ENCODE measurements at regions not wholly inside any gene's neighbourhood (a gene's known extent, or its start where the extent isn't known, plus 50 kb on each side); places are given as distances from the start of the nearest gene placed in this dataset.

DNA sequence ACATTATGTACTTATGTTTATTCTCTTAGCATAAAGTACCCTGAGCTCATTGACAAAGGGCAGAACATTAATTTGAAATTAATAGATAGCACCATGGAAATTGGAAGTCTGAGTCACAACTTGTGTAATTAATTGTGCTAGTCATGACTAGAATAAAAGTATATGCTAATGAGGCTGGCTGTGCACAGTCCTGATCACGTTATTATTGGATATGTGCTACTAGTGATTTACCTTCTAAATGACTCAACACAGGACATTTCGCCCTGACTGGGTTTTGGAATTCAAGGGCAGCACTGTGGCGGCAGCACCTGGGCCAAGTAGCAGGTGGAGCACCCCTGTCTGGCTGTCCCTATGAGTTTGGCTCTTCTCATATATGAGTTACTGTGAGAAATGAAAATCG is 341.8 kb downstream of the ICE1 start:
- Mint-ChIP-seq H3K27ac (no peak overlapping the region), H3K36me3 (no peaks in the 10 kb centered on the region), H3K27me3 (ENCODE audit: low read depth) (no peaks in the 10 kb centered on the region; the same call in 1 of the 2 replicates), H3K4me1 (peaks cover 10% of the 10 kb centered on the region), H3K9me3 (peaks cover 21% of the 10 kb centered on the region), H3K4me3 (no peak overlapping the region)
- POLR2A ChIA-PET: no interaction called here
- ATAC-seq (no peak), DNase-seq (ENCODE audit: low spot score) (no peak)
- CTCF ChIA-PET: no interaction called here
- TF ChIP-seq, protein P1, sequence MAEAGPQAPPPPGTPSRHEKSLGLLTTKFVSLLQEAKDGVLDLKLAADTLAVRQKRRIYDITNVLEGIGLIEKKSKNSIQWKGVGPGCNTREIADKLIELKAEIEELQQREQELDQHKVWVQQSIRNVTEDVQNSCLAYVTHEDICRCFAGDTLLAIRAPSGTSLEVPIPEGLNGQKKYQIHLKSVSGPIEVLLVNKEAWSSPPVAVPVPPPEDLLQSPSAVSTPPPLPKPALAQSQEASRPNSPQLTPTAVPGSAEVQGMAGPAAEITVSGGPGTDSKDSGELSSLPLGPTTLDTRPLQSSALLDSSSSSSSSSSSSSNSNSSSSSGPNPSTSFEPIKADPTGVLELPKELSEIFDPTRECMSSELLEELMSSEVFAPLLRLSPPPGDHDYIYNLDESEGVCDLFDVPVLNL (CRISPR knock-in tag; IDR thresholded peaks at IDR 0.05; ENCODE audit: borderline replicate concordance, low read depth): no peak
- no peak for TF ChIP-seq ZNF317 (CRISPR knock-in tag; IDR thresholded peaks at IDR 0.05; ENCODE audit: borderline replicate concordance, low read depth)
- TF ChIP-seq EMX1 (CRISPR knock-in tag; IDR thresholded peaks at IDR 0.05): no peak
- TF ChIP-seq, protein P2, sequence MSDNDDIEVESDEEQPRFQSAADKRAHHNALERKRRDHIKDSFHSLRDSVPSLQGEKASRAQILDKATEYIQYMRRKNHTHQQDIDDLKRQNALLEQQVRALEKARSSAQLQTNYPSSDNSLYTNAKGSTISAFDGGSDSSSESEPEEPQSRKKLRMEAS (CRISPR knock-in tag; IDR thresholded peaks at IDR 0.05): no peak
- TF ChIP-seq, protein P3, sequence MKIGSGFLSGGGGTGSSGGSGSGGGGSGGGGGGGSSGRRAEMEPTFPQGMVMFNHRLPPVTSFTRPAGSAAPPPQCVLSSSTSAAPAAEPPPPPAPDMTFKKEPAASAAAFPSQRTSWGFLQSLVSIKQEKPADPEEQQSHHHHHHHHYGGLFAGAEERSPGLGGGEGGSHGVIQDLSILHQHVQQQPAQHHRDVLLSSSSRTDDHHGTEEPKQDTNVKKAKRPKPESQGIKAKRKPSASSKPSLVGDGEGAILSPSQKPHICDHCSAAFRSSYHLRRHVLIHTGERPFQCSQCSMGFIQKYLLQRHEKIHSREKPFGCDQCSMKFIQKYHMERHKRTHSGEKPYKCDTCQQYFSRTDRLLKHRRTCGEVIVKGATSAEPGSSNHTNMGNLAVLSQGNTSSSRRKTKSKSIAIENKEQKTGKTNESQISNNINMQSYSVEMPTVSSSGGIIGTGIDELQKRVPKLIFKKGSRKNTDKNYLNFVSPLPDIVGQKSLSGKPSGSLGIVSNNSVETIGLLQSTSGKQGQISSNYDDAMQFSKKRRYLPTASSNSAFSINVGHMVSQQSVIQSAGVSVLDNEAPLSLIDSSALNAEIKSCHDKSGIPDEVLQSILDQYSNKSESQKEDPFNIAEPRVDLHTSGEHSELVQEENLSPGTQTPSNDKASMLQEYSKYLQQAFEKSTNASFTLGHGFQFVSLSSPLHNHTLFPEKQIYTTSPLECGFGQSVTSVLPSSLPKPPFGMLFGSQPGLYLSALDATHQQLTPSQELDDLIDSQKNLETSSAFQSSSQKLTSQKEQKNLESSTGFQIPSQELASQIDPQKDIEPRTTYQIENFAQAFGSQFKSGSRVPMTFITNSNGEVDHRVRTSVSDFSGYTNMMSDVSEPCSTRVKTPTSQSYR (CRISPR knock-in tag; IDR thresholded peaks at IDR 0.05): no peak
- TF ChIP-seq, protein P4, sequence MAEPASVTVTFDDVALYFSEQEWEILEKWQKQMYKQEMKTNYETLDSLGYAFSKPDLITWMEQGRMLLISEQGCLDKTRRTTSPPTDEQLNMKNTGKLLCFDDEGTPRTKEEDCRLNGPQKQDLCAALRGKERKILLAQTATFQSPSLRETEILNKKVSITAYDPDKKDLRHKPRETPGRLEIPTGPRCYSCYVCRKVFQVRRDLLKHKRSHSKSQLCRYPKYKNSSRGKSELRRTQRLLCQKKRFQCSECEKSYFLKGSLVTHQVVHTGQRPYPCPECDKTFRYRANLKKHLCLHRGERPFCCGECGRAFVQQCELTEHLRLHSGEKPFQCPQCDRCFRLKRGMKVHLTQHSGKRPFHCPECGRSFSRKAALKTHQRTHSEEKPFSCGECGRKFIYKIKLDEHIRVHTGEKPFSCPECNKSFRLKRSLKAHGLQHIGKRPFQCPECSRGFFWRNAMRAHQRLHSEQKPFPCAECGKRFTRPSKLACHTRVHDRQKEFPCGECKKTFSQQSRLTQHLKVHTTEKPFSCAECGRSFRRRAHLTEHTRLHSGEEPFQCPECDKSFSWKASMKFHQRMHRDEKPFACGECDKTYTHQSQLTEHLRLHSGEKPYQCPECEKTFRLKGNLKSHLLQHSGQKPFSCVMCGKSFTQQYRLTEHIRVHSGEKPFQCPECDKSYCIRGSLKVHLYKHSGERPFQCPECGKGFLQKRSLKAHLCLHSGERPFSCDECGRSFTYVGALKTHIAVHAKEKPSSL (CRISPR knock-in tag; conservative IDR thresholded peaks at IDR 0.05): no peak
- TF ChIP-seq NR2C2 (CRISPR knock-in tag; IDR thresholded peaks at IDR 0.05): no peak
- TF ChIP-seq, protein P5, sequence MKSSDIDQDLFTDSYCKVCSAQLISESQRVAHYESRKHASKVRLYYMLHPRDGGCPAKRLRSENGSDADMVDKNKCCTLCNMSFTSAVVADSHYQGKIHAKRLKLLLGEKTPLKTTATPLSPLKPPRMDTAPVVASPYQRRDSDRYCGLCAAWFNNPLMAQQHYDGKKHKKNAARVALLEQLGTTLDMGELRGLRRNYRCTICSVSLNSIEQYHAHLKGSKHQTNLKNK (CRISPR knock-in tag; IDR thresholded peaks at IDR 0.05): no peak
- TF ChIP-seq, protein P6, sequence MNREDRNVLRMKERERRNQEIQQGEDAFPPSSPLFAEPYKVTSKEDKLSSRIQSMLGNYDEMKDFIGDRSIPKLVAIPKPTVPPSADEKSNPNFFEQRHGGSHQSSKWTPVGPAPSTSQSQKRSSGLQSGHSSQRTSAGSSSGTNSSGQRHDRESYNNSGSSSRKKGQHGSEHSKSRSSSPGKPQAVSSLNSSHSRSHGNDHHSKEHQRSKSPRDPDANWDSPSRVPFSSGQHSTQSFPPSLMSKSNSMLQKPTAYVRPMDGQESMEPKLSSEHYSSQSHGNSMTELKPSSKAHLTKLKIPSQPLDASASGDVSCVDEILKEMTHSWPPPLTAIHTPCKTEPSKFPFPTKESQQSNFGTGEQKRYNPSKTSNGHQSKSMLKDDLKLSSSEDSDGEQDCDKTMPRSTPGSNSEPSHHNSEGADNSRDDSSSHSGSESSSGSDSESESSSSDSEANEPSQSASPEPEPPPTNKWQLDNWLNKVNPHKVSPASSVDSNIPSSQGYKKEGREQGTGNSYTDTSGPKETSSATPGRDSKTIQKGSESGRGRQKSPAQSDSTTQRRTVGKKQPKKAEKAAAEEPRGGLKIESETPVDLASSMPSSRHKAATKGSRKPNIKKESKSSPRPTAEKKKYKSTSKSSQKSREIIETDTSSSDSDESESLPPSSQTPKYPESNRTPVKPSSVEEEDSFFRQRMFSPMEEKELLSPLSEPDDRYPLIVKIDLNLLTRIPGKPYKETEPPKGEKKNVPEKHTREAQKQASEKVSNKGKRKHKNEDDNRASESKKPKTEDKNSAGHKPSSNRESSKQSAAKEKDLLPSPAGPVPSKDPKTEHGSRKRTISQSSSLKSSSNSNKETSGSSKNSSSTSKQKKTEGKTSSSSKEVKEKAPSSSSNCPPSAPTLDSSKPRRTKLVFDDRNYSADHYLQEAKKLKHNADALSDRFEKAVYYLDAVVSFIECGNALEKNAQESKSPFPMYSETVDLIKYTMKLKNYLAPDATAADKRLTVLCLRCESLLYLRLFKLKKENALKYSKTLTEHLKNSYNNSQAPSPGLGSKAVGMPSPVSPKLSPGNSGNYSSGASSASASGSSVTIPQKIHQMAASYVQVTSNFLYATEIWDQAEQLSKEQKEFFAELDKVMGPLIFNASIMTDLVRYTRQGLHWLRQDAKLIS (CRISPR knock-in tag; IDR thresholded peaks at IDR 0.05; ENCODE audit: borderline replicate concordance): no peak

DNA sequence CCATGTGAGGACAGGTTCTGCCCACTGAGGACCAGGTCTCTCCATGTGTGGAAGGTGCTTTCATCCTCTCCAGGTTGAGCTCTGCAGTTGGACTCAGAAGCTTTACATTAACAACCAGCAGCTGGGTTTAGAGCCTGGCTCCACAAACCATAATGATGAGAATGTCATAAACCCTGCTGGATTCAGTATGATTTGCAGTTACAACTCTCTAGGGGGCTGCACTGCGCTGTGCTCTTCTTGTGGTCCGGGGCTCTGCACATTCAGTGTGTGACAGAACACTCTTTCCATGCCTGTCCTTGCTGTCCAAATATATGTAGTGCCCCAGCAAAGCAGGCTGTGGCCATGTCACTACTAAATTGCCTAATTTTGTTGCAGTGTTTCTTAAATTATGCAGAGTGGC is 334.3 kb downstream of the ICE1 start:
- Mint-ChIP-seq H3K4me3 (no peak overlapping the region), H3K4me1 (peaks cover 13% of the 10 kb centered on the region), H3K27me3 (ENCODE audit: low read depth) (no peaks in the 10 kb centered on the region), H3K27ac (no peak overlapping the region), H3K9me3 (peaks cover 20% of the 10 kb centered on the region), H3K36me3 (no peaks in the 10 kb centered on the region)
- ATAC-seq (no peak), DNase-seq (ENCODE audit: low spot score) (no peak)
- CTCF ChIA-PET: no interaction called here
- POLR2A ChIA-PET: no interaction called here
- TF ChIP-seq IRF2 (CRISPR knock-in tag; IDR thresholded peaks at IDR 0.05; ENCODE audit: borderline replicate concordance, low read depth) (no peak), GRHL2 (CRISPR knock-in tag; IDR thresholded peaks at IDR 0.05; ENCODE audit: insufficient replicate concordance, severe bottlenecking) (no peak), TEAD4 (CRISPR knock-in tag; IDR thresholded peaks at IDR 0.05) (no peak), ESRRA (CRISPR knock-in tag; IDR thresholded peaks at IDR 0.05; ENCODE audit: borderline replicate concordance) (no peak), SP1 (CRISPR knock-in tag; conservative IDR thresholded peaks at IDR 0.05) (no peak), MXD4 (CRISPR knock-in tag; IDR thresholded peaks at IDR 0.05; ENCODE audit: borderline replicate concordance) (no peak)
- TF ChIP-seq, protein P7, sequence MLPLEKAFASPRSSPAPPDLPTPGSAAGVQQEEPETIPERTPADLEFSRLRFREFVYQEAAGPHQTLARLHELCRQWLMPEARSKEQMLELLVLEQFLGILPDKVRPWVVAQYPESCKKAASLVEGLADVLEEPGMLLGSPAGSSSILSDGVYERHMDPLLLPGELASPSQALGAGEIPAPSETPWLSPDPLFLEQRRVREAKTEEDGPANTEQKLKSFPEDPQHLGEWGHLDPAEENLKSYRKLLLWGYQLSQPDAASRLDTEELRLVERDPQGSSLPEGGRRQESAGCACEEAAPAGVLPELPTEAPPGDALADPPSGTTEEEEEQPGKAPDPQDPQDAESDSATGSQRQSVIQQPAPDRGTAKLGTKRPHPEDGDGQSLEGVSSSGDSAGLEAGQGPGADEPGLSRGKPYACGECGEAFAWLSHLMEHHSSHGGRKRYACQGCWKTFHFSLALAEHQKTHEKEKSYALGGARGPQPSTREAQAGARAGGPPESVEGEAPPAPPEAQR (CRISPR knock-in tag; IDR thresholded peaks at IDR 0.05): no peak
- TF ChIP-seq, protein P8, sequence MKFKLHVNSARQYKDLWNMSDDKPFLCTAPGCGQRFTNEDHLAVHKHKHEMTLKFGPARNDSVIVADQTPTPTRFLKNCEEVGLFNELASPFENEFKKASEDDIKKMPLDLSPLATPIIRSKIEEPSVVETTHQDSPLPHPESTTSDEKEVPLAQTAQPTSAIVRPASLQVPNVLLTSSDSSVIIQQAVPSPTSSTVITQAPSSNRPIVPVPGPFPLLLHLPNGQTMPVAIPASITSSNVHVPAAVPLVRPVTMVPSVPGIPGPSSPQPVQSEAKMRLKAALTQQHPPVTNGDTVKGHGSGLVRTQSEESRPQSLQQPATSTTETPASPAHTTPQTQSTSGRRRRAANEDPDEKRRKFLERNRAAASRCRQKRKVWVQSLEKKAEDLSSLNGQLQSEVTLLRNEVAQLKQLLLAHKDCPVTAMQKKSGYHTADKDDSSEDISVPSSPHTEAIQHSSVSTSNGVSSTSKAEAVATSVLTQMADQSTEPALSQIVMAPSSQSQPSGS (CRISPR knock-in tag; IDR thresholded peaks at IDR 0.05; ENCODE audit: borderline replicate concordance, low read depth): no peak
- TF ChIP-seq, protein P9, sequence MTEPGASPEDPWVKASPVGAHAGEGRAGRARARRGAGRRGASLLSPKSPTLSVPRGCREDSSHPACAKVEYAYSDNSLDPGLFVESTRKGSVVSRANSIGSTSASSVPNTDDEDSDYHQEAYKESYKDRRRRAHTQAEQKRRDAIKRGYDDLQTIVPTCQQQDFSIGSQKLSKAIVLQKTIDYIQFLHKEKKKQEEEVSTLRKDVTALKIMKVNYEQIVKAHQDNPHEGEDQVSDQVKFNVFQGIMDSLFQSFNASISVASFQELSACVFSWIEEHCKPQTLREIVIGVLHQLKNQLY (CRISPR knock-in tag; IDR thresholded peaks at IDR 0.05): no peak
